ENCODE measurements at regions not wholly inside any gene's neighbourhood (a gene's known extent, or its start where the extent isn't known, plus 50 kb on each side); places are given as distances from the start of the nearest gene placed in this dataset.

GRCh38 chr6:74074645-74075044 is 378.6 kb downstream of the CD109 start:
- Mint-ChIP-seq H3K4me3 (no peak overlapping the region), H3K4me1 (no peaks in the 10 kb centered on the region), H3K27ac (no peak overlapping the region), H3K9me3 (peaks cover 0 to 7% (median 0%) of the 10 kb centered on the region in 9 donors), H3K36me3 (no peaks in the 10 kb centered on the region), H3K27me3 (peaks cover 0 to 4% (median 0%) of the 10 kb centered on the region in 5 donors)
- POLR2A ChIA-PET: no interaction called here
- no peak for ATAC-seq
- no peak for DNase-seq

- Mint-ChIP-seq H3K27ac (no peak overlapping the region), H3K4me3 (no peak overlapping the region), H3K36me3 (no peaks in the 10 kb centered on the region), H3K27me3 (peaks cover 0 to 4% (median 0%) of the 10 kb centered on the region in 5 donors), H3K4me1 (no peaks in the 10 kb centered on the region), H3K9me3 (peaks cover 0 to 4% (median 0%) of the 10 kb centered on the region in 9 donors)
- no peak for ATAC-seq
- no peak for DNase-seq
- POLR2A ChIA-PET: no interaction called here
Measured at GRCh38 chr6:74073999-74074398, 378.0 kb downstream of the CD109 start.

DNA sequence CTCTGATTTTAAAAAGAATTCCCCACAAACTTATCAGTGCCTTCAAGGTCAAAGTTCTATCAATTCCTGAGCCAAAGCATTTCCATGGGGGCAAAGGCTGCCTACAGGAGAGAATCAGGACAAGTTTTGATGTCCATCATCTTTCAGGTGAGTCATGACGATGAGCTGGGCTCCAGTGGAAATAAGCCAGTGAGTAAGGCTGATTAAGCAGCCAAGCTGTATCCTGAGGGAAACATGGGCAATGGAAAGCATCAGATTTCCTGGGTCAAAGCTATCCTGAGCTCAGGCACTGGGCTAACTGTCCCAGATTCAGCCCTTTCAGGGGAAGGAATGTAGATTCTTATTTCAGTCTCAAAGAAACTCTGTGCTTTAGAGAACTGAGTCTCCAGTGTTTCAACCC is 377.4 kb downstream of the CD109 start:
- POLR2A ChIA-PET: no interaction called here

GRCh38 chr6:74071214-74071613 is 375.2 kb downstream of the CD109 start:
- H3K4me3 Mint-ChIP-seq: no peak overlapping the region
- no peak overlapping the region for H3K27ac Mint-ChIP-seq
- peaks cover 0 to 8% (median 1%) of the 10 kb centered on the region in 5 donors for H3K27me3 Mint-ChIP-seq
- H3K4me1 Mint-ChIP-seq: no peaks in the 10 kb centered on the region
- no peaks in the 10 kb centered on the region for H3K36me3 Mint-ChIP-seq
- POLR2A ChIA-PET: no interaction called here
- peaks cover 0 to 9% (median 0%) of the 10 kb centered on the region in 9 donors for H3K9me3 Mint-ChIP-seq
- ATAC-seq (no peak), DNase-seq (no peak)

More for the DNA sequence above, 377.4 kb downstream of the CD109 start:
- Mint-ChIP-seq H3K36me3 (no peaks in the 10 kb centered on the region), H3K27ac (no peak overlapping the region), H3K9me3 (peaks cover 0 to 4% (median 0%) of the 10 kb centered on the region in 9 donors), H3K4me1 (no peaks in the 10 kb centered on the region), H3K27me3 (peaks cover 0 to 4% (median 1%) of the 10 kb centered on the region in 5 donors), H3K4me3 (no peak overlapping the region)
- no peak for ATAC-seq
- no peak for DNase-seq

GRCh38 chr6:74070711-74071110 is 374.7 kb downstream of the CD109 start:
- Mint-ChIP-seq H3K27ac (no peak overlapping the region), H3K27me3 (peaks cover 0 to 8% (median 1%) of the 10 kb centered on the region in 5 donors), H3K4me3 (no peak overlapping the region), H3K36me3 (no peaks in the 10 kb centered on the region), H3K4me1 (no peaks in the 10 kb centered on the region), H3K9me3 (peaks cover 0 to 9% (median 0%) of the 10 kb centered on the region in 9 donors)
- ATAC-seq (no peak), DNase-seq (no peak)
- POLR2A ChIA-PET: no interaction called here

DNA sequence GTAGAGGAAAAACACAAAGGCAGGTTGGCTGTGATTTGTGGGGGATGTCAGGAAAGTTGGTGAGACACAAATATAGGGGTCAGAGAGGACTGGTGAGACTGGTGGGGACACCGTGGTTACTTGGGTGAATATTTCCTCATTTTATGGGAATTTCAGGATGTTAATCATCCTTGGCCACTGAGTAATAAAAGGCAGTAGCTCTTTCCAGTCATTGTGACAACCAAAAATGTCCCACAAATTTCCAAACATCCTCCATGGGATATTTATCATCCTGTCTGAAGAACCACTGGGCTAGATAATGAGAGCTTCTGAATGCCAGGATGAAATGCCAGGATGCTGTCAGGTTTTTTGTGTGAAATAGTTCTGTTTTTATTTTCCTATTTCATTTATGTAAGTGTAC is 374.1 kb downstream of the CD109 start:
- Mint-ChIP-seq H3K27ac (no peak overlapping the region), H3K27me3 (peaks cover 0 to 8% (median 1%) of the 10 kb centered on the region in 5 donors)

DNA sequence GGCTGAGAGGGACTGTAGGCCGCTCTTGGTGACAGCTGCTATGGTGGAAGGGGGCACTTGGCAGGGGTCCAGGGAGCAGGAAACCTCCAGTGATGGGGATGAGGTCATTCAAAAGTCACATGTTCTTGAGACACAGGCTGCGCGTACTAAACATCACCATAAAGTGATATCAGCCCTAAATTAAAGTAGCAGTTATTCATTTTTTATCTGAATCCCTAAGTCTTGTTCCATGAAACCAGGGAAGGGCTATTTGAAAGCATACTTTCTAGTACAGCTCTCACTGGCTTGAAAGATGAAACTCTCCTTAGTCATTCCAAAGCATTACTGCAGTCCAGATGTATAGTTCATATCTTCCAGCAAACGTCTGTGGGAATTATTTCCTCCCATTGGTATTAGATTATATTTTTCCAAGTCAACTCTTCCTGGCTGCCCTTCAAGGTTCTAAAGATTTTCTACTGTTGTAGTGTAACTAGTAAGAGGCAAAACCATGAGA is 373.1 kb downstream of the CD109 start:
- Mint-ChIP-seq H3K27ac (no peak overlapping the region), H3K4me3 (no peak overlapping the region), H3K9me3 (peaks cover 0 to 9% (median 3%) of the 10 kb centered on the region in 9 donors), H3K36me3 (no peaks in the 10 kb centered on the region), H3K4me1 (no peaks in the 10 kb centered on the region), H3K27me3 (peaks cover 0 to 8% (median 1%) of the 10 kb centered on the region in 5 donors)
- DNase-seq (no peak), ATAC-seq (no peak)
- POLR2A ChIA-PET: no interaction called here

More for the DNA sequence above, 374.1 kb downstream of the CD109 start:
- Mint-ChIP-seq H3K4me1 (no peaks in the 10 kb centered on the region), H3K4me3 (no peak overlapping the region), H3K36me3 (no peaks in the 10 kb centered on the region), H3K9me3 (peaks cover 0 to 9% (median 0%) of the 10 kb centered on the region in 9 donors)
- ATAC-seq (no peak), DNase-seq (no peak)
- POLR2A ChIA-PET: no interaction called here

GRCh38 chr6:74066168-74066871 is 370.3 kb downstream of the CD109 start:
- ATAC-seq: no peak
- DNase-seq: no peak
- POLR2A ChIA-PET: no interaction called here
- Mint-ChIP-seq H3K4me3 (no peak overlapping the region), H3K9me3 (peaks cover 0 to 10% (median 4%) of the 10 kb centered on the region in 9 donors), H3K27me3 (peaks cover 0 to 8% (median 1%) of the 10 kb centered on the region in 5 donors), H3K27ac (no peak overlapping the region), H3K4me1 (no peaks in the 10 kb centered on the region), H3K36me3 (no peaks in the 10 kb centered on the region)

- Mint-ChIP-seq H3K27me3 (peaks cover 0 to 8% (median 1%) of the 10 kb centered on the region in 5 donors), H3K36me3 (no peaks in the 10 kb centered on the region), H3K4me1 (no peaks in the 10 kb centered on the region), H3K4me3 (no peak overlapping the region), H3K9me3 (peaks cover 0 to 10% (median 4%) of the 10 kb centered on the region in 9 donors), H3K27ac (no peak overlapping the region)
- POLR2A ChIA-PET: no interaction called here
- no peak for DNase-seq
- no peak for ATAC-seq
Measured at GRCh38 chr6:74065705-74066104, 369.7 kb downstream of the CD109 start.

GRCh38 chr6:74063391-74063790 is 367.4 kb downstream of the CD109 start:
- POLR2A ChIA-PET: no interaction called here
- no peaks in the 10 kb centered on the region for H3K36me3 Mint-ChIP-seq
- DNase-seq (no peak), ATAC-seq (no peak)
- H3K4me3 Mint-ChIP-seq: no peak overlapping the region
- no peaks in the 10 kb centered on the region for H3K4me1 Mint-ChIP-seq
- H3K27me3 Mint-ChIP-seq: peaks cover 0 to 3% (median 0%) of the 10 kb centered on the region in 5 donors
- H3K9me3 Mint-ChIP-seq: peaks cover 0 to 19% (median 4%) of the 10 kb centered on the region in 9 donors
- H3K27ac Mint-ChIP-seq: no peak overlapping the region

DNA sequence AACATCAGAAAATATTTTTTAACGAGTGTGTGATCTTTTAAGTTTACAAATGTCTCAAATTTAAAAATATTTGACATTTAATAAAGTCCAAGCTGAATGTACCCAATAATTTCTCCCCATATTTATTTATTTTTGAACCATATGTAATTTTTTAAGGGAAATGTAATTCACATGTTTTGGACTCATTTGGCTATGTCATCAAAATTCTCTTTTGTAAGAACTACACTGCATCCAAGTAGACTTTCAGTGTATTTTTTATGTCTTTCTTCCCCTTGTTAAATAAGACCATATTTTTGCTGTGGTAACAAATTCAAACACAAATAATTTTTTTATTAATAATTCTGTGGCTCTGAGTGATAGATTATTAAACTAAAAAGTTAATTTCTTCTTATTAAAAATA is 365.2 kb downstream of the CD109 start:
- no peak overlapping the region for H3K27ac Mint-ChIP-seq
- POLR2A ChIA-PET: no interaction called here
- H3K4me3 Mint-ChIP-seq: no peak overlapping the region
- no peaks in the 10 kb centered on the region for H3K36me3 Mint-ChIP-seq
- DNase-seq: no peak
- H3K9me3 Mint-ChIP-seq: peaks cover 0 to 19% (median 0%) of the 10 kb centered on the region in 9 donors
- ATAC-seq: no peak
- H3K4me1 Mint-ChIP-seq: no peaks in the 10 kb centered on the region
- H3K27me3 Mint-ChIP-seq: no peaks in the 10 kb centered on the region

- Mint-ChIP-seq H3K36me3 (no peaks in the 10 kb centered on the region), H3K27me3 (no peaks in the 10 kb centered on the region), H3K27ac (no peak overlapping the region), H3K4me3 (no peak overlapping the region), H3K4me1 (no peaks in the 10 kb centered on the region), H3K9me3 (peaks cover 0 to 19% (median 0%) of the 10 kb centered on the region in 9 donors)
- POLR2A ChIA-PET: no interaction called here
- DNase-seq (no peak), ATAC-seq (no peak)
Measured at GRCh38 chr6:74060354-74060753, 364.4 kb downstream of the CD109 start.

DNA sequence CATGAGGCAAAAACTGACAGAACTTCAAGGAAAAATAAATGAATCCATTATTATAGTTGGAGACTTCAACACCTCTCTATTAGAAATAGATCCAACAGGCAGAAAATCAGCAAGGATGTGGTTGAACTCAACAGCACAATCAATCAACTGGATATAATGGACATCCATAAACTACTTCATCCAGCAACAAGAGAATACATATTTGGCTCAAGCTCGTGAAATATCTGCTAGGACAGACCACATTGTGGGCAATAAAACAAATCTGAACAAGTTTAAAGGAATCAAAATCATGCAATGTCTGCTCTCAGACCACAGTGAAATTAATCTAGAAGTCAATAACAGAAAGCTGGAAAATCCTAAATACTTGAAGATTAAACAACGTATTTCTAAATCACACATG is 362.6 kb downstream of the CD109 start:
- no peak overlapping the region for H3K27ac Mint-ChIP-seq
- POLR2A ChIA-PET: no interaction called here

DNA sequence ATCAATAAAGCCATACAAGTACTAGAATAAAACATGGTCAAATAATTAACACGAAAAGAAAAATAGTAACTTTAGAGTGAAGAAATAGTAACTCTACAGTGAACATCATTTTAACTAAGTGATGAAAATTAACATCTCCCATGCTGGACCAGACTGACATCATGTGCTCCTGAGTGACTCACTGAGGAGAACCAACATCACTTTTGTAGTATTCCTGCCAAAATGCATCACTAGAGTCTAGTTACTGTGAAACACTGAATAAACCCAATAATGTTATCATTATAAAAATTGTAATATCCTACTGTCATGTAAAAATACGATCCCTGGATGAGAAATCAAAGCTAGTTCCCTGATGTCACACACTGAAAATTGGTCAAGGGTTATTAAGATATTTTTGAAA is 361.3 kb downstream of the CD109 start:
- ATAC-seq (no peak), DNase-seq (no peak)
- POLR2A ChIA-PET: no interaction called here
- no peaks in the 10 kb centered on the region for H3K36me3 Mint-ChIP-seq
- H3K27me3 Mint-ChIP-seq: peaks cover 0 to 5% (median 0%) of the 10 kb centered on the region in 5 donors
- peaks cover 0 to 8% (median 0%) of the 10 kb centered on the region in 9 donors for H3K9me3 Mint-ChIP-seq
- H3K4me1 Mint-ChIP-seq: no peaks in the 10 kb centered on the region
- H3K4me3 Mint-ChIP-seq: no peak overlapping the region
- no peak overlapping the region for H3K27ac Mint-ChIP-seq

More for the DNA sequence above, 362.6 kb downstream of the CD109 start:
- Mint-ChIP-seq H3K36me3 (no peaks in the 10 kb centered on the region), H3K4me3 (no peak overlapping the region), H3K27me3 (no peaks in the 10 kb centered on the region), H3K9me3 (peaks cover 0 to 11% (median 0%) of the 10 kb centered on the region in 9 donors), H3K4me1 (no peaks in the 10 kb centered on the region)
- ATAC-seq: no peak
- DNase-seq: no peak
